Thyroid gland (tissue), 4 donors: ENCODE measurements at regions not wholly inside any gene's neighbourhood (a gene's known extent, or its start where the extent isn't known, plus 50 kb on each side); places are given as distances from the start of the nearest gene placed in this dataset.
"Not testable (repeated sequence)": the region's sequence is repeated elsewhere in the genome, so short reads cannot be mapped to it uniquely, and the experiment has no call there.

Experiments used
- DNase-seq, 2 donors: peaks; one replicate each; pipeline ENCODE4 v3.0.0-alpha.2; 2019
- H3K27ac ChIP-seq, 3 donors: fragments of 200-600 bp; sonication (generic); 1 replicate in 2 of 3; 2 replicates in 1 of 3; pipeline ENCODE4 v1.5.1; 2016 to 2019; ENCODE audit warnings: mild to moderate bottlenecking in 1 of 3, moderate library complexity in 1 of 3
- H3K27me3 ChIP-seq: fragments of 200-600 bp; sonication (generic); one replicate; pipeline ENCODE4 v1.5.1; 2019
- H3K36me3 ChIP-seq, 2 donors: fragments of 200-600 bp; sonication (generic); one replicate each; pipeline ENCODE4 v1.5.1; 2016 to 2019
- H3K4me1 ChIP-seq, 2 donors: fragments of 200-600 bp; sonication (generic); one replicate each; pipeline ENCODE4 v1.5.1; 2017 to 2019
- H3K4me3 ChIP-seq, 3 donors: fragments of 200-600 bp; sonication (generic); replicated peaks in 1 of 3; 1 replicate in 2 of 3; 2 replicates in 1 of 3; pipeline ENCODE4 v1.5.1; 2016; ENCODE audit warnings: mild to moderate bottlenecking in 1 of 3
- H3K9me3 ChIP-seq: fragments of 200-600 bp; sonication (generic); one replicate; pipeline ENCODE4 v1.5.1; 2017
- CTCF ChIP-seq, 6 experiments: fragments of 200-600 bp in 3 of 6; fragments of 450-650 bp in 3 of 6; sonication (generic) in 3 of 6; IDR thresholded peaks; one replicate each; pipeline ENCODE4 v1.5.1; 2016 to 2019; ENCODE audit warnings: antibody characterized with exemption in 6 of 6, mild to moderate bottlenecking in 2 of 6, inconsistent platforms in 1 of 6, moderate library complexity in 1 of 6
- POLR2A ChIP-seq, 2 donors: fragments of 450-650 bp; IDR thresholded peaks; one replicate each; pipeline ENCODE4 v1.6.1; 2017; ENCODE audit warnings: antibody characterized with exemption in 2 of 2, mild to moderate bottlenecking in 2 of 2, moderate library complexity in 1 of 2
- WGBS, 2 donors: methylation state at CpG; one replicate each; pipeline ENCODE4 v1.1.5; 2017; 5-methylcytosine and 5-hydroxymethylcytosine counted together
- intact Hi-C: fragments of 100-400 bp; cut with DNase I; formaldehyde crosslinking; loops from one replicate; pipeline ENCODE4 v1.15.1; 2023

GRCh38 chr3:15903164-15903563 is 105.4 kb upstream of the ANKRD28 start:
- H3K4me3 ChIP-seq, result no peak overlapping the region
- H3K36me3 ChIP-seq, result no peaks in the 10 kb centered on the region
- no peaks in the 10 kb centered on the region for H3K27me3 ChIP-seq
- intact Hi-C loops, result no loop called here
- 3 to 36% methylated on average over 3 of the region's 3 CpGs for WGBS, 2 donors
- TF ChIP-seq CTCF (IDR thresholded peaks at IDR 0.05) (no peak), POLR2A (IDR thresholded peaks at IDR 0.05) (peak in 1 of 2 donors; percentile 62)
- H3K27ac ChIP-seq, result peak overlapping the region; percentile 82 to 96 (median 94)
- peak; percentile 88 to 90 for DNase-seq
- no peaks in the 10 kb centered on the region for H3K9me3 ChIP-seq
- peaks cover 15 to 28% of the 10 kb centered on the region in 2 donors for H3K4me1 ChIP-seq

DNA sequence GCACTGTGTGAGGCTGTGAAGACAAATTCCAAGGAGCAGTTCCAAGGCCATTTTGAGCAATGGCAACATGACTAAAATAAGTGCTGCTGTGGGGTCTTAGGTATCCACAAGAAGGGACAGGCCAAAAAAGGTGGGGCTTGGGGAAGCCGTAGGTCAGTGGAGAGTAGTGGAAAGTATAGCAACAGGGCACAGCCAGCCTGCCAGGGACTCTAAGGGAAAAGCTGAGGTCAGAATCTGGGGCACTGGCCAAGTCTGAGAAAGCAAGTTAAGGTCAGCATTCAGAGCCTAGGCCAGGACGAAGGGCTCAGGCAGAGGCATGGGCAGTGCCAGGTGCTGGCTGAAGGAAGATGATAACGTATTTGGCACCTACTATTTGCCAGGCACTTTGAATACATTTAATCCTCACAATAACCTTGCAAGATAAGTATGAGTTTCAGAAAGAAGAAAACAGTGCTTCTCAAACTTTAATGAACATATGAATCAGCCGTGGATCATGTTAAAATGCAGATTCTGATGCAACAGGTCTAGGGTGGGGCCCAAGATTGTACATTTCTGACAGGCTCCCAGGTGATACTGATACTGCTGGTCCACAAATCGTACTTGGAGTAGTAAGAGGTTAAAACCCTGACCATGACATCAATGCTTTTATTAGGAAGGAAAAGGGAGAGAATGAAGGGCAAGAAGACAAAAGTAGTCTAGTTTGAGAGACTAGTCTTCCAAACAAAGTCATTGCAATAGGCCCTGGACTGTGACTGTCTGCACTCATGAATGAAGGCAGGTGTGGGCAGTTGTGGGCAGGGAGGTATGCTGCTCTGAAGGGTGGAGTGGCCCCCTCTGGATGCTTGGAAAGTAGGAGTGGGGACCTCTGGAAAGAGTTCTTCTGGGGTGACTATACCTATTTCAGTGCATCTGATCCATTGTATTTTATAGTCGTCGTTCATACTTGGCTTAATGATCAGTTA is 106.3 kb upstream of the ANKRD28 start:
- Histone ChIP-seq H3K27ac (peak overlapping the region; percentile 82 to 96 (median 94)), H3K4me1 (peaks cover 15 to 28% of the 10 kb centered on the region in 2 donors), H3K27me3 (no peaks in the 10 kb centered on the region), H3K36me3 (no peaks in the 10 kb centered on the region), H3K4me3 (no peak overlapping the region), H3K9me3 (no peaks in the 10 kb centered on the region)
- intact Hi-C loops, result no loop called here
- peak; percentile 20 to 43 for DNase-seq
- no peak for TF ChIP-seq CTCF (IDR thresholded peaks at IDR 0.05)
- TF ChIP-seq POLR2A (IDR thresholded peaks at IDR 0.05), result no peak
- 83 to 91% methylated on average over 7 of the region's 7 CpGs for WGBS, 2 donors

DNA sequence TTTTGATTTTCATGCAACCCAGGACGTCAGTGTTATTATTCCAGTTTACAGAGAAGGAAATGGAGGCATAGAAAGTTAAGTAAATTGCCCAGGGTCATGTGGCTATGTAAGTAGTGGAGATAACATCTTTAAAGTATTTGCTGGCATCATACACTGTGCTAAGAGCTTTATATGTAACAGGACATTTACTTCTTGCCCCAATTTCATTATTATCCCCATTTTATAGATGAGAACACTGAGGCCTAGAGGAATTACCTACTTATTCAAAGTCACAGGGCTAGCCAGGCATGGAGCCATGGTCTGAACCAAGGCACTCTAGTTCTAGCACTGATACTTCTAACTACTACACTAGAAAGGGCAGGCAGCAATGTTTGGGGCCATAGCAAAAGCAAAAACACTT is 107.3 kb upstream of the ANKRD28 start:
- TF ChIP-seq CTCF (IDR thresholded peaks at IDR 0.05) (no peak), POLR2A (IDR thresholded peaks at IDR 0.05) (no peak)
- Histone ChIP-seq H3K4me1 (peaks cover 15 to 20% of the 10 kb centered on the region in 2 donors), H3K27ac (no peak overlapping the region), H3K9me3 (no peaks in the 10 kb centered on the region), H3K36me3 (no peaks in the 10 kb centered on the region), H3K27me3 (no peaks in the 10 kb centered on the region), H3K4me3 (no peak overlapping the region)
- WGBS, 2 donors, result 91 to 92% methylated on average over 1 of the region's 1 CpG
- no peak for DNase-seq
- intact Hi-C loops, result no loop called here

DNA sequence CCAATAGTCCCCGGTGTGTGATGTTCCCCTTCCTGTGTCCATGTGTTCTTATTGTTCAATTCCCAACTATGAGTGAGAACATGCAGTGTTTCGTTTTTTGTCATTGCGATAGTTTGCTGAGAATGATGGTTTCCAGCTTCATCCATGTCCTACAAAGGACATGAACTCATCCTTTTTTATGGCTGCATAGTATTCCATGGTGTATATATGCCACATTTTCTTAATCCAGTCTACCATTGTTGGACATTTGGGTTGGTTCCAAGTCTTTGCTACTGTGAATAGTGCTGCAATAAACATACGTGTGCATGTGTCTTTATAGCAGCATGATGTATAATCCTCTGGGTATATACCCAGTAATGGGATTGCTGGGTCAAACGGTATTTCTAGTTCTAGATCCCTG is 109.6 kb upstream of the ANKRD28 start:
- intact Hi-C loops, H3K27me3 ChIP-seq, H3K36me3 ChIP-seq, H3K27ac ChIP-seq, H3K9me3 ChIP-seq, DNase-seq, H3K4me3 ChIP-seq: not testable (repeated sequence)
- H3K4me1 ChIP-seq, result peaks cover 15 to 20% of the 10 kb centered on the region in 2 donors
- WGBS, 2 donors, result 94 to 95% methylated on average over 5 of the region's 5 CpGs

DNA sequence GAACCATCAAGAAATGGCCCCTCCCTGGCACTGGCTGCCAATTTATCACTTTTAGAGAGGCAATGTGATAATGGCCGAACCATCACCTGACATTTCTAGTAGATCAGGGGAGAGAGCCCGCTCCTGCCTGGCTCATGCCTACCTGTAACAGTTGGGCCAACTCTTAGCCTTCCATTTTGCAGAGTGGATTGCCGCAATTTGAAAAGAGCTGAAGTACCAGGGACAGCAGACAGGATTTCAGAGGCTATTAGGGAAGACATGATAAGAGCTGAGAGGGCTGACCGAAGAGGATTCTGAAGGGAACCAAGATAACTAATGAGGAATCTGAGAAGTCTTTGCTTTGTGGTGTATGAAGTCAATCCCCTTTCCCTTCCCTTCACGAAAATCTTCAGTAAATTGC is 121.2 kb upstream of the ANKRD28 start:
- intact Hi-C loops, result no loop called here
- H3K27me3 ChIP-seq, result no peaks in the 10 kb centered on the region
- 91% methylated on average over 5 of the region's 5 CpGs for WGBS, 2 donors
- no peak overlapping the region for H3K27ac ChIP-seq
- no peaks in the 10 kb centered on the region for H3K4me1 ChIP-seq
- no peaks in the 10 kb centered on the region for H3K9me3 ChIP-seq
- no peaks in the 10 kb centered on the region for H3K36me3 ChIP-seq
- TF ChIP-seq CTCF (IDR thresholded peaks at IDR 0.05) (no peak), POLR2A (IDR thresholded peaks at IDR 0.05) (no peak)
- DNase-seq, result no peak
- no peak overlapping the region for H3K4me3 ChIP-seq
